NCI-H1105 treated with DMSO at 0.1 percent for 48 hours (cell line): ENCODE measurements at regions not wholly inside any gene's neighbourhood (a gene's known extent, or its start where the extent isn't known, plus 50 kb on each side); places are given as distances from the start of the nearest gene placed in this dataset.
A peak's percentile ranks its signal among the peaks of the same experiment; 100 is the strongest.
"Not testable (repeated sequence)": the region's sequence is repeated elsewhere in the genome, so short reads cannot be mapped to it uniquely, and the experiment has no call there.

Experiments used
- DNase-seq: peaks from one replicate; lab custom pipeline; 2025; lab: John Stamatoyannopoulos, UW

- peak; percentile 67 for DNase-seq
These were observed 56.2 kb downstream of the PABPC4L start for GRCh38 chr4:134145369-134145768.

- peak; percentile 70 for DNase-seq
These were observed 57.3 kb downstream of the PABPC4L start for GRCh38 chr4:134144337-134144736.

GRCh38 chr4:134141728-134142127 lies 59.9 kb downstream of the PABPC4L start:
- no peak for DNase-seq

GRCh38 chr4:134139188-134139587 lies 62.4 kb downstream of the PABPC4L start:
- no peak for DNase-seq

GRCh38 chr4:134132086-134132783 lies 69.4 kb downstream of the PABPC4L start:
- no peak for DNase-seq

GRCh38 chr4:134126955-134127354 lies 74.6 kb downstream of the PABPC4L start:
- DNase-seq: no peak

GRCh38 chr4:134126000-134126560 lies 75.5 kb downstream of the PABPC4L start:
- DNase-seq: no peak

- DNase-seq: no peak
These were observed 78.7 kb downstream of the PABPC4L start for GRCh38 chr4:134122903-134123302.

- DNase-seq: no peak
These were observed 84.0 kb downstream of the PABPC4L start for GRCh38 chr4:134117392-134118183.

GRCh38 chr4:134089885-134090284 lies 111.7 kb downstream of the PABPC4L start:
- no peak for DNase-seq

GRCh38 chr4:134085496-134085895 lies 116.1 kb downstream of the PABPC4L start:
- DNase-seq: no peak

- not testable (repeated sequence) for DNase-seq
These were observed 122.5 kb downstream of the PABPC4L start for GRCh38 chr4:134079085-134079484.

GRCh38 chr4:134078230-134078914 lies 123.2 kb downstream of the PABPC4L start:
- DNase-seq: no peak

- no peak for DNase-seq
These were observed 127.9 kb downstream of the PABPC4L start for GRCh38 chr4:134073711-134074110.

GRCh38 chr4:134072137-134072536 lies 129.5 kb downstream of the PABPC4L start:
- no peak for DNase-seq

GRCh38 chr4:134070174-134070573 lies 131.4 kb downstream of the PABPC4L start:
- no peak for DNase-seq

GRCh38 chr4:134057356-134057755 lies 144.2 kb downstream of the PABPC4L start:
- no peak for DNase-seq

- DNase-seq: not testable (repeated sequence)
These were observed 155.4 kb downstream of the PABPC4L start for GRCh38 chr4:134046221-134046620.

- no peak for DNase-seq
These were observed 156.2 kb downstream of the PABPC4L start for GRCh38 chr4:134045411-134045810.

GRCh38 chr4:134043266-134043665 lies 158.3 kb downstream of the PABPC4L start:
- no peak for DNase-seq

- no peak for DNase-seq
These were observed 173.2 kb downstream of the PABPC4L start for GRCh38 chr4:134028421-134028820.

GRCh38 chr4:134027931-134028330 lies 173.7 kb downstream of the PABPC4L start:
- no peak for DNase-seq
